ENCODE measurements at regions not wholly inside any gene's neighbourhood (a gene's known extent, or its start where the extent isn't known, plus 50 kb on each side); places are given as distances from the start of the nearest gene placed in this dataset.

DNA sequence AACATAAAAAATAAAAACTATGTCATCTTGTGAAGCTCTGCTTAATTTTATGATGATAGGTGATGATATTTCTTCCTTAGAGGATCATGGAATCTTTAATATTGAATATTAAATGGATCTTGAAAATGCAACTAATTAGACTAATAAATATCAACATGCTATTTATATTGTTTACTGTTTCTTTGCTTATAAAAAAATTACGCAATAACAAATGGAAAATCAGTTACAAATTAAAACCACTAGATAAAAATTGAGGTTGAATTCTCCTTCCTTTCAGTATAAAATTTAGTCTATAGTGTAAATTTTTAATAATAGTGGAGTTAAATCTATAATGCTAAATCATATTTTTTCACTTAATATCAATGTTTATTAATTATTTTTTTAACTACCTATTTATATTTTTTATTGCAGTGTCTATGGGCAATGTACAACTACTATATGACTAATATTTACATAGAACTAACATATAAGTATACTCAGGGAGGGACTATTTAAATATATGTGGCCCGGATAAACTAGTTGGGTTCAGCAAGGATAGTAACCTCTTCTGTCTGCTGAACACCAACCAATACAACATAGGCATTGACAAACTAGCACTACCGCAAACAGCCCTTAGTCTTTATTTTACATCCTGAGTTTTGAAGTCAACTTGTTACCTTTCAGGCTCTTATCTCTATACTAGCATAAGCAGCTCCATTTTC lies 628.0 kb downstream of the EFNB2 start:
- TF ChIP-seq CTCF (IDR thresholded peaks at IDR 0.05): no peak
- TF ChIP-seq POLR2AphosphoS5 (IDR thresholded peaks at IDR 0.05; ENCODE audit: insufficient read depth in 1 of 2, low read depth in 1 of 2): no peak

Measured in vagina (tissue), 2 donors.